ENCODE measurements at regions not wholly inside any gene's neighbourhood (a gene's known extent, or its start where the extent isn't known, plus 50 kb on each side); places are given as distances from the start of the nearest gene placed in this dataset.

GRCh38 chr18:25866331-25866730 is 224.1 kb downstream of the SS18 start:
- intact Hi-C loops (cut with micrococcal nuclease; ENCODE audit: unreplicated experiment): no loop called here
- H3K27me3 ChIP-seq (ENCODE audit: insufficient read depth, low read depth): peaks cover 9% of the 10 kb centered on the region; the same call in 1 of the 2 replicates
- H4K20me1 ChIP-seq (ENCODE audit: insufficient read depth): no peaks in the 10 kb centered on the region
- no peak overlapping the region for H2AFZ ChIP-seq
- no TSS peak for BruUV-seq (replicated peaks)
- no peaks in the 10 kb centered on the region for H3F3A ChIP-seq (ENCODE audit: insufficient read depth, low read depth)
- no peak for TF ChIP-seq EZH2 (IDR thresholded peaks at IDR 0.05; ENCODE audit: low read depth)
- no peak for TF ChIP-seq CTCF (conservative IDR thresholded peaks at IDR 0.05)
- no peaks in the 10 kb centered on the region for H3K9me3 ChIP-seq (ENCODE audit: insufficient read depth, low read depth)
- no peaks in the 10 kb centered on the region for H3K79me2 ChIP-seq (ENCODE audit: low read depth)
- CTCF ChIA-PET: no interaction called here
- H3K27ac ChIP-seq: no peak overlapping the region
- DNase-seq: no peak
- H3K36me3 ChIP-seq (ENCODE audit: low read depth): no peaks in the 10 kb centered on the region
- no peak overlapping the region for H3K4me2 ChIP-seq
- no peak overlapping the region for H3K4me3 ChIP-seq
- POLR2A ChIA-PET (ENCODE audit: unreplicated experiment): no interaction called here
- no peaks in the 10 kb centered on the region for H3K9me2 ChIP-seq (ENCODE audit: insufficient read depth)
- H3K4me1 ChIP-seq (replicated peaks; ENCODE audit: insufficient read depth): no peaks in the 10 kb centered on the region

DNA sequence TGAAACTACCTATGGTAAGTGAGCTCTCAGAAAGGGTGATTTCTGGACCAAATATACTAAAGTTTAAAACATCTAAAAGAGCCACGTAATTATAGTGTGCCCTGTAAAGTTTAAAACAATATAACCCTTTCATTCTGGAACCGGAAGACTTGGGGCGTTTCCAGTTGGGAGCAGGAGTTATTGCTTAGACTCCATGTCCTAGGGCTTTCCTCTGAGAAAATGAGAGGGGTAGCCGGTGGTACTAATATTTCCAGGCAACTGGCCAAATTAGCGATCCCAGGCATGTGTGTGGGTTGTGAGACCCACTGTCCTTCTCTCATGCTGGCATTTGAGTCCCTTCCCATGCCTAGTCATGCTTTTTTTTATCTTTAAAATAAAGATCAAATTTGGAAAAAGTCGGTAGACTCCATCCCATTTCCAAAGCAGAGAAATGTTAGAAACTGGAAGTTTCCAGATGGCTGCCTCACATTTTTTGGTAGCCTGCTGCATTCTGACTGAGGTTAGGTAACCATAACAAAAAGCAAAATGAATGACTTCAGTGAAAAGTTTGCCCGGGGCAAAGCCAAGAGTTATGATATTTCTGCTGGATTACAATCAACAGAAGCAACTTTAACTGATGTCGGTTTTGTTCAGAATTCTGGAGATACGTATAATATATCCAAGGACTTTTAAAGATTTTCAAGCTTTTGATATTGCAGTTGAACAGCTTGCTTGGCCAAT is 227.4 kb downstream of the SS18 start:
- ChIA-PET POLR2A (ENCODE audit: unreplicated experiment) (no interaction called here), CTCF (no interaction called here)
- DNase-seq: no peak
- TF ChIP-seq CTCF (conservative IDR thresholded peaks at IDR 0.05) (no peak), EZH2 (IDR thresholded peaks at IDR 0.05; ENCODE audit: low read depth) (no peak)
- Histone ChIP-seq H3K27ac (no peak overlapping the region), H3K27me3 (ENCODE audit: insufficient read depth, low read depth) (peaks cover 9% of the 10 kb centered on the region; the same call in 1 of the 2 replicates), H3K4me2 (no peak overlapping the region), H2AFZ (no peak overlapping the region), H3F3A (ENCODE audit: insufficient read depth, low read depth) (no peaks in the 10 kb centered on the region), H3K4me3 (no peak overlapping the region), H3K36me3 (ENCODE audit: low read depth) (no peaks in the 10 kb centered on the region), H3K9me2 (ENCODE audit: insufficient read depth) (no peaks in the 10 kb centered on the region), H3K79me2 (ENCODE audit: low read depth) (no peaks in the 10 kb centered on the region), H3K4me1 (replicated peaks; ENCODE audit: insufficient read depth) (no peaks in the 10 kb centered on the region), H4K20me1 (ENCODE audit: insufficient read depth) (no peaks in the 10 kb centered on the region), H3K9me3 (ENCODE audit: insufficient read depth, low read depth) (no peaks in the 10 kb centered on the region)
- BruUV-seq (replicated peaks): no TSS peak
- intact Hi-C loops (cut with micrococcal nuclease; ENCODE audit: unreplicated experiment): no loop called here

GRCh38 chr18:25853691-25854433 is 236.6 kb downstream of the SS18 start:
- H3K79me2 ChIP-seq (ENCODE audit: low read depth): no peaks in the 10 kb centered on the region
- no peaks in the 10 kb centered on the region for H3F3A ChIP-seq (ENCODE audit: insufficient read depth, low read depth)
- H3K27me3 ChIP-seq (ENCODE audit: insufficient read depth, low read depth): peaks cover 3% of the 10 kb centered on the region; the same call in 1 of the 2 replicates
- no peak overlapping the region for H2AFZ ChIP-seq
- no TSS peak for BruUV-seq (replicated peaks)
- H3K27ac ChIP-seq: no peak overlapping the region
- ChIA-PET POLR2A (ENCODE audit: unreplicated experiment) (no interaction called here), CTCF (no interaction called here)
- intact Hi-C loops (cut with micrococcal nuclease; ENCODE audit: unreplicated experiment): no loop called here
- H3K9me3 ChIP-seq (ENCODE audit: insufficient read depth, low read depth): no peaks in the 10 kb centered on the region
- no peaks in the 10 kb centered on the region for H3K9me2 ChIP-seq (ENCODE audit: insufficient read depth)
- H3K4me3 ChIP-seq: no peak overlapping the region
- H3K4me2 ChIP-seq: no peak overlapping the region
- no peaks in the 10 kb centered on the region for H3K36me3 ChIP-seq (ENCODE audit: low read depth)
- H4K20me1 ChIP-seq (ENCODE audit: insufficient read depth): no peaks in the 10 kb centered on the region
- no peaks in the 10 kb centered on the region for H3K4me1 ChIP-seq (replicated peaks; ENCODE audit: insufficient read depth)
- no peak for DNase-seq
- TF ChIP-seq EZH2 (IDR thresholded peaks at IDR 0.05; ENCODE audit: low read depth) (no peak), CTCF (conservative IDR thresholded peaks at IDR 0.05) (no peak)

Data from PC-9 (cell line).